ENCODE measurements at regions not wholly inside any gene's neighbourhood (a gene's known extent, or its start where the extent isn't known, plus 50 kb on each side); places are given as distances from the start of the nearest gene placed in this dataset.
A peak's percentile ranks its signal among the peaks of the same experiment; 100 is the strongest.
"Not testable (repeated sequence)": the region's sequence is repeated elsewhere in the genome, so short reads cannot be mapped to it uniquely, and the experiment has no call there.

DNA sequence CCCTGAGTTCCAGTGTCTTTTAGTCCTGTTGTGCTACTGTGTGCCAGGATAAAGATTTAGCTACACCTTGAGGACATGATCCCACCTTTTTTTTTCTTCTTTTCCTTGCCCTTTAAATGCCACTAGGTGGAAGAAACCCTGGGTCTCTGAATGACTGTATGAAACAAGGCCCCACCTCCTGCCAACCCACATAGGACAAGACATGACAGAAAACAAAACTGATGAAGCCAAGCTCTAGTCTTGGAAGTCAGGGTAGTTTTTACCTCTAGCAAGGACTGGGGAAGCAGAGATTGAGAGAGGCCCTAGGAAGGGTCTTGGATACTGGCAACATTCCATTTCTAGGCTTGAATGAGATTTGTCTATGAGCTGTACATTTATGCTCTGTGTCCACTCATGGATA is 410.7 kb downstream of the MIAT start:
- no peak for DNase-seq

- no peak for DNase-seq
These were observed 413.2 kb downstream of the MIAT start for GRCh38 chr22:27070594-27070993.

DNA sequence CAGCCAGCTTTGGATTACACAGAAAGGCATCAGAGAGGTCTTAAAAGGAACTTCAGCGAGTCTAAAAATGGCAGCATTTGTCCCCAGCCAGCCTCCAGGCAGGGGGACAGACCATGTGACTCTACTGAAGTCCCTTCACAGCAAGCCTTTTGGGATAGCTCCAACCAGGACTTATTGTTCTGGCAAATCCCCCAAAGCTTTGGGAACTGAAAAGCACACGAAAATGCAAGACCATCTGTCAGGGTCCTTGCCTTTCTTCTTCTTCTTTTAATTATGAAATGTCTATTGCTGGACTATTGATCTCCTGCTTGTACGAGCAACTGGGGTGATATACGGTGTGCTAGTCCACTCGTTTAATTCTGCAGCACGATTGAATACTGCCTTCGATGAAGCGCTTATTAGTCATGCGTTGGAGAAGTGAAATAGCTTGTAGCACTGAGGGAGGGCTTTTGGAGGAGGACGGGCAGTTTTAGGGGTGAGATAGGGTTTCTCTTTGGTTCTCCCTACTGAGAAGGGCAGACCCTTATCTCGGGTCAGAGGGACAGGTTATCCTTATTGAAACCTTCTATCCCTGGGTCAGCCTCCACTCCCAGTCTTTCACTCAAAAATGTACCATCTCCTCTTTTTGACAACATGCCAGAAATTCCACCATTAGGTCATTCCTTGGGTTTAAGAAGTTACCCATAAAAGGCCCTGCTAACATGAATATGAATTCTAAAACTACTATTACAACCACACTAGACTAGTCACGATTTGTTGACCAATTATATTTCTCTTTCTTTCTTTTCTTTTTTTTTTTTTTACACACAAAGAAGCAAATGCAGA is 416.4 kb downstream of the MIAT start:
- no peak for DNase-seq

- DNase-seq: no peak
These were observed 417.8 kb downstream of the MIAT start for GRCh38 chr22:27075028-27075678.

GRCh38 chr22:27075891-27076290 is 418.5 kb downstream of the MIAT start:
- DNase-seq: no peak

GRCh38 chr22:27078064-27078463 is 420.7 kb downstream of the MIAT start:
- DNase-seq: not testable (repeated sequence)

DNA sequence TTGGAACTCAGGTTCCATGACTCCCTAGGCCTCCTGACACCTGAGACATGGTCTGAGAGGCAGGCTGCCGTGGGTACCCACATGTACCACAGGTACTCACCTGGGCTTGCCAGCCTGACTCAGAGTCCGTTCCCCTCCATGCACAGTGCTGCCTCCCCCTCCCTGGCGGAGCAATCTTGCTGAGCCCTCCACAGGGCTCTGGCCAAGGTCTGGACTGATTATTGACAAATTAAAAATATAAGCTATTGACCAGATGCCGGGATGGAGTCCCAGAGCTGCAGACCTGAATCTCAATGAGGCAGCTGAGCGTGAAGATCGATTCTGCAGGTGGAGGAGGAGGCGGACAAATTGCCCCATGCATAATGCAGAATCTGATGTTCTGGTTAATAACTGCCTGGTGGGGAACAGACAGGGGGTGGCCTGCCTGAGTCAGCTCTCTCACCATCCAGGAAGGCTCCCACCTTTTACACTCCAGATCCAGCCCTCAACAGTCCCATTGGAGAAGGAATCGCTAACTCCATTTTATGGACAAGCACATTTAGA is 422.7 kb downstream of the MIAT start:
- no peak for DNase-seq

DNA sequence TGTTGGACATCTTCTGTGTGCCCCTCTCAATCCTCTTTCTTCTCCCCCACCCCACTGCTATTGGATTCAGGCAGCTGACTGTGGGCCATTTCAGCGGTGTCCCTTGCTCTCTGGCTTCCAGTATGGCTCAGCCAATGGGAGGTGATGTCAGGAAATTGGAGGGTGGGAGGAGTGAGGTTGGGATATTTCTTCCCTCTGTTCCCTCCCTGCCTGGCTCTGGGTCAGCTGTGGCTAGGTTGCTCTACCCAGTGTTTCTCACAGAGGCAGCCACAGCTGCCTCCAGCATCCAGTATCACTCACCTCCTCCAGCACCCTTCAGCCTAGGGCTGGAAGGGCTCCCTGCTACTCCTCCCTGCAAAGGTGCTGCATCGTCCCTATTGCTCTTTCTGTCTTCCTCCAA is 423.5 kb downstream of the MIAT start:
- DNase-seq: no peak

GRCh38 chr22:27083610-27084009 is 426.2 kb downstream of the MIAT start:
- DNase-seq: no peak

- DNase-seq: no peak
These were observed 426.7 kb downstream of the MIAT start for GRCh38 chr22:27084130-27084529.

GRCh38 chr22:27086080-27087044 is 429.0 kb downstream of the MIAT start:
- DNase-seq: no peak

GRCh38 chr22:27087051-27087450 is 429.7 kb downstream of the MIAT start:
- DNase-seq: no peak

DNA sequence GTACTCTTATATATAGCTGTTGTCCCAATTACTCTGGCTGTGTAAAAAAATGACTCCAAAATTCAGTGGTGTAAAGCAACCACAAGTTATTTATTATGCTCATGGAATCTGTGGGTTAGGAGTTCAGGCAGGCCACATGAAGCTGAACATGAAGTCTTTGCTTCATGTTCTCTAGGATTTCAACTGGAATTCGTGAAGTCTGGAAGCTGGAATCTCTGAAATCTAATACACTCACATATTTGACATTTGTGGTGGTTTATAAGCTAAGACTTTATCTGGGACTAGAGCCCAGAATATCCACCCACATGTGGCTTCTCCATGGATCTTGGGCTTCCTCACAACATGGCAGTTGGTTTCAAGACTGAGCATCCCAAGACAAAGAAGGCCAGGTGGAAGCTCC is 430.6 kb downstream of the MIAT start:
- DNase-seq: peak; percentile 18

DNA sequence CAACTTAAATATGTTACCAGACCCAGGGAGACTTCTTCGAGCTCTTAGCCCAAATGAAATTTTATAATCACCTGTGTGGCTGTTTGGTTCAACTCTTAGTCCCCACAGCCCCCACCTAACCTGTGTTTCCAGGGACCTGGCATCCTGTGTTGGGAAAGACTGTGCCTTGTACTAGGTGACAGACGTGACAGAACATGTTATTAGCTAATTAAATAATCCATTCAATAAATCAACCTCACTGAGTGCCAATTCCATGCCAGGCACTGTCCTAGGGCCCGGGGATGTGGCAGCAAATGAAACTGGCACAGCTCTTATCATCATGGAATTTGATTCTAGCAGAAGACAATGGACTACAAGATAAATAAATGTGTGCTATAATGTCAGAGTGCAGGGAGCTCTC is 431.9 kb downstream of the MIAT start:
- no peak for DNase-seq

DNA sequence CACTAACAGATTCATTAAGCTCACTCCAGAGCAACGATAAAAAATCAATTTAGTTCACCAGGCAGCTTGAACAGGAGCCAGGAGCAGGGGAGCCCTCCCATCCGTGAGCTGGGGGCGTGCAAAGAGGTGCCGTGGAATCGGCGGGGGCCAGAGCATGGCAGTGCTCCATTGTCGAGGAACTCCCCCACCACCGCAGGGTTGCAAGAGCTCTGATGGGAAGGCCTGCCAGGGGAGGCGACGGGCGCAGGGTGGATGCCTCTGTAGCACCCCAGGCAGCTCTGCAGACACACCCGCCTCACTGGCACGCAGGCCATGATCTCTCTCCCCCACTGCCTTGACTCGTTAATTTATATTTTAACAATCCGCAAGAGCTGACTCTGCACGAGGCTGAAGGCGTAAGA is 433.2 kb downstream of the MIAT start:
- DNase-seq: no peak

DNA sequence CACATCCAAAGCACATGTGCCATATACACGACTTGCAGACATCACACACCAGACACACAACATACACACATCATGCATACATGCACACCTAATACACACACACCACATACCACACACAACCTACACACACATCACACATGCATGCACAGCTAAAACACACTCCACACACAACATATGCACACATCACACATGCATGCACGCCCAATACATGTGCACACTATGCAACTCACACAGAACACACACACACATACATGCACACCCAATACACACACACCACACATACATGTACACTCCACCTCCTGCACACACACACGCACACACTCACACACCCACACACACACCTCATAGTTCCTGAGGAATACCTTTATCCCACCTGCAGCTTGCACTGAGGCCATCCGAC is 436.0 kb downstream of the MIAT start:
- no peak for DNase-seq

DNA sequence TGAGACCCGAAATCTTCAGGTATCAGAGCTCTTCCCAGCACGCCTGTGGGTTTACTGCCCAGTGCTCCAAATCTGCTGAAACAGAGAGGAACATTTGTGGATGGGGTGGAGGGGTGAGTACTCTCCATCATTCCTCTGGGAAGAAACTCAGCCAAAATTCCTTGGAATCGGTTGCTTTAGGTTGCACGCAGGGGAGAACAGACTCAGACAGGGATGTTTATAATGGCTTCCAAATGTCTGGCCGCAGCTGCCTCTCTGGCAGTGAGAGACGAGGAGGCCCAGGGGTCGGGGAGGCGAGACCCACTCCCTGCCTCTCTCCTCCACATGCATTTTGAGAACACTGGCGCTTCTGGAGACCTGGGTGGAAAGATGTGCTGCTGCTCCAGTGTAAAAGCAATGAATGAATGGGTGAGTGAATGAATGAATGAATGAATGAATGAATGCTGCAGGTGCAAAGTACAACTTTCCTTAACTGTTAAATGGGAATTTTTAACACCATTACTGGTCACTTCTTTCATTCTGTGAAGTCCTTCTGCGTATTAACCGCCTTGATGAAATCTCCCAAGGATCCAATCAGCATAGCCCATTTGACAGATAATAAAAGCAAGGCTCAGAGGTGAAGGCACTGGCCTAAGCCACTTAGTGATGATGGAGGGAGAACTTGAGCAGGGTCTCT is 437.4 kb downstream of the MIAT start:
- no peak for DNase-seq

DNA sequence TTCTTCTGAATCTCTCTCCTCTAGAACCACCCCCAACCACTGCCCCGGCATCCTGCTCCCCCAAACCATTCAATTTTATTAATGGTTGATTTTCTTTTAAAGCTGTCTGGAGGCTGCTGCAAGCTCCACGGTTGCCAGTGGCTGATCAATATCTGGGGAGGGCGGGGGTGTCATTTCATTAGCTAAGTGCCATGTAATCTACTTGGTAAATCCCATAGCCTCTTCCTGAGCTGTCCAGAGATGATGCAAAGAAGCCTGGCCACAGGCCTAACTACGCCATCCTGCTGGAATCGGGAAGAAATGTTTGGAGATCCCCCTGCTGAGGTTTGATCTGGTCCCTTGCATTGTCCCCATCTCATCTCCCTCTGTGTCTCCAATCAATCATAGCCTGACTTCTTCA is 440.1 kb downstream of the MIAT start:
- DNase-seq: no peak

DNA sequence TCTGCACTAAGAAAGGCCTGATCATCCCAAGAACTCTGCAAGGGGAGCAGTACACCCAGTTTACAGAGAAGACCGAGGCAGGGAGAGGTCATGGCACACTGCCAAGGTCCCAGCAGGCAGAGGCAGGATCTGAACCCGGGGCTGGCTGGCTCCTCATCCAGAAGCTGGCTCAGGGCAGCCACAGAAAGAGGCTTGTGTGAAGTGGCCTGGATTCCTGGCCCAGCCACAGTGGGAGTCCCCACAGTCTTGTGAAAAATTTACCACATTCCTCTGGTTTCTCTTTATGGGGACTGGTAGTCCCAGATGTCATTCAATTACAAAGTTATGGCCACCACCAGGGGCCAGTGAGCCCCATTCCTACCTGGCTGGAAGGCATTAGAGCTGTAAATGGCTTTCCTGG is 440.5 kb downstream of the MIAT start:
- DNase-seq: no peak

- no peak for DNase-seq
These were observed 442.7 kb downstream of the MIAT start for GRCh38 chr22:27099946-27100722.

- DNase-seq: peak; percentile 95
These were observed 443.4 kb downstream of the MIAT start for GRCh38 chr22:27100789-27101188.

- no peak for DNase-seq
These were observed 443.9 kb downstream of the MIAT start for GRCh38 chr22:27101288-27101687.

Measured in kidney glomerular epithelial cell (primary cell).